HEK293 (cell line): ENCODE measurements at regions not wholly inside any gene's neighbourhood (a gene's known extent, or its start where the extent isn't known, plus 50 kb on each side); places are given as distances from the start of the nearest gene placed in this dataset.
"Not testable (repeated sequence)": the region's sequence is repeated elsewhere in the genome, so short reads cannot be mapped to it uniquely, and the experiment has no call there.

Experiments
- CTCF ChIA-PET: fragments of 350-600 bp; formaldehyde crosslinking; extraction: SDS; loops from one replicate; lab custom pipeline; 2021; ENCODE audit warnings: antibody characterized with exemption; lab: Yijun Ruan, JAX
- POLR2A ChIA-PET: fragments of 300-600 bp; formaldehyde crosslinking; extraction: SDS; loops from one replicate; lab custom pipeline; 2020; ENCODE audit warnings: antibody characterized with exemption, inconsistent platforms; lab: Yijun Ruan, JAX
- H3K27ac ChIP-seq: fragments of 200-500 bp; sonication (Bioruptor generic); 2 replicates; pipeline ENCODE4 v1.5.1; 2014; ENCODE audit warnings: low read depth, low read length, control low read depth, inconsistent platforms; ENCODE audit errors: extremely low read depth
- H3K36me3 ChIP-seq, 2 experiments: fragments of 200-500 bp in 1 of 2; sonication (Bioruptor generic) in 1 of 2; 1 replicate in 1 of 2; 2 replicates in 1 of 2; pipeline ENCODE4 v1.5.1; 2014 to 2017; ENCODE audit warnings: inconsistent platforms in 2 of 2, low read length in 2 of 2; ENCODE audit not compliant: control insufficient read depth in 2 of 2, insufficient read depth in 1 of 2
- H3K4me1 ChIP-seq: fragments of 200-500 bp; sonication (Bioruptor generic); 2 replicates; pipeline ENCODE4 v1.5.1; 2014; ENCODE audit warnings: mild to moderate bottlenecking, low read length, inconsistent platforms; ENCODE audit not compliant: control insufficient read depth, insufficient read depth
- H3K4me3 ChIP-seq: 2 replicates; pipeline ENCODE4 v1.5.1; 2011; ENCODE audit warnings: low read depth, mild to moderate bottlenecking, control low read depth, low read length, moderate library complexity
- H3K9me3 ChIP-seq: fragments of 200-500 bp; sonication (Bioruptor generic); 2 replicates; pipeline ENCODE4 v1.5.1; 2014; ENCODE audit warnings: low read depth, low read length, inconsistent platforms; ENCODE audit not compliant: control insufficient read depth, insufficient read depth
- GFI1B ChIP-seq: fragments of 450-650 bp; formaldehyde crosslinking; IDR thresholded peaks from 2 replicates; pipeline ENCODE4 v1.5.1; 2016; ENCODE audit warnings: missing biosample characterization, missing genetic modification characterization
- KLF1 ChIP-seq: fragments of 450-650 bp; formaldehyde crosslinking; IDR thresholded peaks from 2 replicates; pipeline ENCODE4 v1.5.1; 2016; ENCODE audit warnings: missing biosample characterization, missing genetic modification characterization
- SP7 ChIP-seq: fragments of 450-650 bp; formaldehyde crosslinking; IDR thresholded peaks from 2 replicates; pipeline ENCODE4 v1.5.1; 2016; ENCODE audit warnings: missing biosample characterization, missing genetic modification characterization
- ZFP69B ChIP-seq: fragments of 450-650 bp; formaldehyde crosslinking; IDR thresholded peaks from 2 replicates; pipeline ENCODE4 v1.5.1; 2016; ENCODE audit warnings: missing biosample characterization, missing genetic modification characterization
- ZNF10 ChIP-seq: fragments of 450-650 bp; formaldehyde crosslinking; IDR thresholded peaks from 2 replicates; pipeline ENCODE4 v1.5.1; 2017; ENCODE audit warnings: missing biosample characterization, missing genetic modification characterization
- ZNF155 ChIP-seq: fragments of 450-650 bp; formaldehyde crosslinking; IDR thresholded peaks from 2 replicates; pipeline ENCODE4 v1.5.1; 2016; ENCODE audit warnings: missing biosample characterization, missing genetic modification characterization
- ZNF184 ChIP-seq: fragments of 450-650 bp; IDR thresholded peaks from 2 replicates; pipeline ENCODE4 v1.5.1; 2018; ENCODE audit warnings: missing biosample characterization, mild to moderate bottlenecking, missing genetic modification characterization
- ZNF23 ChIP-seq: fragments of 450-650 bp; formaldehyde crosslinking; IDR thresholded peaks from 2 replicates; pipeline ENCODE4 v1.5.1; 2016; ENCODE audit warnings: missing biosample characterization, missing genetic modification characterization, borderline replicate concordance
- ZNF510 ChIP-seq: fragments of 450-650 bp; formaldehyde crosslinking; IDR thresholded peaks from 2 replicates; pipeline ENCODE4 v1.5.1; 2018; ENCODE audit warnings: mild to moderate bottlenecking, missing genetic modification characterization, missing biosample characterization; ENCODE audit not compliant: insufficient replicate concordance
- ZNF513 ChIP-seq: fragments of 450-650 bp; IDR thresholded peaks from 2 replicates; pipeline ENCODE4 v1.5.1; 2018; ENCODE audit warnings: missing biosample characterization, missing genetic modification characterization
- ZNF514 ChIP-seq: fragments of 450-650 bp; formaldehyde crosslinking; IDR thresholded peaks from 2 replicates; pipeline ENCODE4 v1.5.1; 2016; ENCODE audit warnings: missing biosample characterization, missing genetic modification characterization
- TF ChIP-seq, protein P1 (sequence below): fragments of 450-650 bp; formaldehyde crosslinking; IDR thresholded peaks from 2 replicates; pipeline ENCODE4 v1.5.1; 2016; ENCODE audit warnings: missing biosample characterization, missing genetic modification characterization
- TF ChIP-seq, protein P2 (sequence below): fragments of 450-650 bp; formaldehyde crosslinking; IDR thresholded peaks from 2 replicates; pipeline ENCODE4 v1.5.1; 2017; ENCODE audit warnings: missing biosample characterization, missing genetic modification characterization

GRCh38 chr4:22624002-22624401, 68.7 kb upstream of the GBA3 start:
- CTCF ChIA-PET, H3K27ac ChIP-seq, H3K4me1 ChIP-seq, H3K36me3 ChIP-seq, POLR2A ChIA-PET, H3K4me3 ChIP-seq, H3K9me3 ChIP-seq: not testable (repeated sequence)

GRCh38 chr4:22625311-22625710, 67.4 kb upstream of the GBA3 start:
- ChIA-PET CTCF (no interaction called here), POLR2A (no interaction called here)
- no peaks in the 10 kb centered on the region for H3K9me3 ChIP-seq
- H3K4me3 ChIP-seq: no peak overlapping the region
- TF ChIP-seq ZNF155 (no peak), GFI1B (tag by site-specific recombination) (no peak), ZNF23 (tag by site-specific recombination) (no peak), ZNF184 (tag by site-specific recombination) (no peak), ZNF513 (tag by site-specific recombination) (no peak)
- TF ChIP-seq, protein P1, sequence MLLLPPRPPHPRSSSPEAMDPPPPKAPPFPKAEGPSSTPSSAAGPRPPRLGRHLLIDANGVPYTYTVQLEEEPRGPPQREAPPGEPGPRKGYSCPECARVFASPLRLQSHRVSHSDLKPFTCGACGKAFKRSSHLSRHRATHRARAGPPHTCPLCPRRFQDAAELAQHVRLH (tag by site-specific recombination): no peak
- H3K4me1 ChIP-seq: no peaks in the 10 kb centered on the region
- no peaks in the 10 kb centered on the region for H3K36me3 ChIP-seq
- H3K27ac ChIP-seq: no peak overlapping the region

DNA sequence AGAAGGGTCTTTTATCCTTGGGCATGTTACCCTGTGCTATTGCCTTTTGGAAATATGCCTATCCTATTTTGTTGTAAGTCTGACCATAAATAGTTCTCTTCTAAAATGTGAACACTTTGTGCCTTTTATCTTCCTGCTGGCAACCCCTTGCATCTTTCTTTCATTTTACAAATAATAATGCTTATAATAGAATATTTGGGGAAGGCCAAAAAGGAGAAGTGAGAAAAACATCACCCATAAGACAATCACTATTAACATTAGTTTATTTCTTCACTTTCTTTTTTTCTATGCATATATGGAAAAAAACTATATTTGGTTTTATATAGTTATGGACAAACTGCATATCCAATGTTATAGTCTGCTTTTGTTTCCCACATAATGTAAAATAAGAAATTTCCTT, 64.9 kb upstream of the GBA3 start:
- H3K9me3 ChIP-seq, POLR2A ChIA-PET, CTCF ChIA-PET, H3K4me3 ChIP-seq, H3K4me1 ChIP-seq, H3K36me3 ChIP-seq, H3K27ac ChIP-seq: not testable (repeated sequence)

DNA sequence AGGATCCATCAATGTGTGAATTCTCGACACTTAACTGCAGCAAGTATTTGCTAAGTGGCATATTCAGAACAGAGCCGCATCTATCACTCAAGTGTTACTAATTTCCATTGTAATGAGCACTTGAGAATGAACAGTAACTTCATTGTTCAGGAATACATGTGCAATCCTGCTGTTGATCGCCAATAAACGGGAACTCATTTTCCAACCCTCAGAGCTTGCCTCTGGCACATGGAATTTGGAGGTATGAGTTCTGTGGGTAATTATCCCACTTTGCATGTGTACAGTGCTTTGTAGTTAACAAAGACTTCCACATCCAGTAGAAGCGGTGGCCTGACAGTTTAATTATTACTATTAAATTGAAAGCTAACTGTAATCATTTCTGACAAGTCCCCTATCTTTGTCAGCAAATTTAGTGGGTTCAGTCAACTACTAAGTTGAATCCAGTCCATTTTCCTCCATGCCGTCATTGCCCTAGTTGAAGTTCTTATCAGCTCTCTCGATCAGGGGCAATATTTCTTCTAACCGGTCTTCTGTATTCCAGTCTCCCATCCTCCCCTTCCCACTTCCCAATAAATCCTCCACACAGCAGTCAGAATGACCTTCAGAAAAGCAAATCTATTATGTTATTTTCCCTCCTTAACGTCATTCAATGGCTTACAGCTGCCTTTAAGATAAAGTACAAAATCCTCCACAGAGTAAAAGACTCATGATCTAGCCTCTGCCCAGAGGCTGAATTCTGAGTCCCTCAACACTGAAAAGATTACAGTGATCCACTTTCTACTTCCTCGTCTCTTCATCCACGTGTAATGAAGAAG, 62.4 kb upstream of the GBA3 start:
- H3K9me3 ChIP-seq, CTCF ChIA-PET, H3K4me1 ChIP-seq, H3K27ac ChIP-seq, H3K36me3 ChIP-seq, POLR2A ChIA-PET, H3K4me3 ChIP-seq: not testable (repeated sequence)

DNA sequence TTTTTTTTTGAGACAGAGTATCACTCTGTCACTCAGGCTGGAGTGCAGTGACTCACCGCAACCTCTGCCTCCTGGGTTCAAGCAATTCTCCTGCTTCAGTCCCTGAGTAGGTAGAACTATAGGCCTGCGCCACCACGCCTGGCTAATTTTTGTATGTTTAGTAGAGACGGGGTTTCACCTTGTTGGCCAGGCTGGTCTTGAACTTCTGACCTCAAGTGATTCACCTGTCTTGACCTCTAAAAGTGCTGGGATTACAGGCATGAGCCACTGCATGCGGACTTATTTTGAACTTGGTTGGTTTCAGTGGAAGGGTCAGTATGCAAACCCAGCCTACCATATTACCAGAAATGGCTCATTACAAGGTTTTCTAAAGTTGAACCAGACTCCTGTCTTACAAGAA, 61.6 kb upstream of the GBA3 start:
- H3K36me3 ChIP-seq, H3K4me3 ChIP-seq, POLR2A ChIA-PET, H3K4me1 ChIP-seq, CTCF ChIA-PET, H3K27ac ChIP-seq, H3K9me3 ChIP-seq: not testable (repeated sequence)

DNA sequence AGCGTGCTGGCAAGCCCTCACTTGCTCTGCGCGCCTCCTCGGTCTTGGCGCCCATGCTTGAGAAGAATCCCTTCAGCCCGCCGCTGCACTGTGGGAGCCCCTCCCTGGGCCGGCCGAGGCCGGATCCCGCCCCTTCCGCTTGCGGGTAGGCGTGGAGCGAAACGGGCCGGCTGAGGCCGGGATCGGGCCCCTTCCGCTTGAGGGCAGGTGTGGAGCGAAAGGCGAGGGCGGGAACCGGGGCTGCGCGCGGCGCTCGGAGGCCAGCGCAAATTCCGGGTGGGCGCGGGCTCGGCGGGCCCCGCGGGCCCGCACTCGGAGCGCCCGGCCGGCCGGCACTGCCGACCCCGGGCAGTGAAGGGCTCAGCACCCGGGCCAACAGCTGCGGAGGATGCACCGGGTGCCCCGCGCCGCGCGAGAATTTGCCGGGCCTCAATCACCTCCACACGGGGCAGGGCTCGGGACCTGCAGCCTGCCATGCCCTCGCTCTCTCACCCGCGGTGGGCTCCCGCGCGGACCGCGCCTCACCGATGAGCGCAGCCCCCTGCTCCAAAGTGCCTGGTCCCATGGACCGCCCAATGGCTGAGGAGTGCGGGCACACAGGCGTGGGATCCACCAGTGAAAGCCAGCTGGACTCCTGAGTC, 58.1 kb upstream of the GBA3 start:
- H3K4me1 ChIP-seq: no peaks in the 10 kb centered on the region
- no peak overlapping the region for H3K4me3 ChIP-seq
- ChIA-PET POLR2A (no interaction called here), CTCF (no interaction called here)
- H3K9me3 ChIP-seq: no peaks in the 10 kb centered on the region
- H3K36me3 ChIP-seq: no peaks in the 10 kb centered on the region
- H3K27ac ChIP-seq: no peak overlapping the region
- TF ChIP-seq ZNF510 (no peak), SP7 (tag by site-specific recombination) (no peak), ZFP69B (tag by site-specific recombination) (no peak), KLF1 (tag by site-specific recombination) (no peak), ZNF514 (tag by site-specific recombination) (no peak), ZNF10 (no peak), ZNF23 (tag by site-specific recombination) (no peak)
- TF ChIP-seq, protein P2, sequence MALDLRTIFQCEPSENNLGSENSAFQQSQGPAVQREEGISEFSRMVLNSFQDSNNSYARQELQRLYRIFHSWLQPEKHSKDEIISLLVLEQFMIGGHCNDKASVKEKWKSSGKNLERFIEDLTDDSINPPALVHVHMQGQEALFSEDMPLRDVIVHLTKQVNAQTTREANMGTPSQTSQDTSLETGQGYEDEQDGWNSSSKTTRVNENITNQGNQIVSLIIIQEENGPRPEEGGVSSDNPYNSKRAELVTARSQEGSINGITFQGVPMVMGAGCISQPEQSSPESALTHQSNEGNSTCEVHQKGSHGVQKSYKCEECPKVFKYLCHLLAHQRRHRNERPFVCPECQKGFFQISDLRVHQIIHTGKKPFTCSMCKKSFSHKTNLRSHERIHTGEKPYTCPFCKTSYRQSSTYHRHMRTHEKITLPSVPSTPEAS (tag by site-specific recombination): no peak

GRCh38 chr4:22635182-22635549, 57.6 kb upstream of the GBA3 start:
- POLR2A ChIA-PET, H3K9me3 ChIP-seq, H3K4me1 ChIP-seq, H3K36me3 ChIP-seq, H3K27ac ChIP-seq, CTCF ChIA-PET, H3K4me3 ChIP-seq: not testable (repeated sequence)
